Keratinocyte (primary cell): ENCODE measurements at regions not wholly inside any gene's neighbourhood (a gene's known extent, or its start where the extent isn't known, plus 50 kb on each side); places are given as distances from the start of the nearest gene placed in this dataset.

Experiments used
- DNase-seq: peaks from one replicate; pipeline ENCODE4 v3.0.0-alpha.2; 2011; ENCODE audit warnings: low read depth, missing footprints, low spot score
- FAIRE-seq: peaks from 2 replicates; lab custom pipeline; 2011; peaks lifted over from hg19 to GRCh38; lab: Jason Lieb, UNC
- H2AFZ ChIP-seq: 2 replicates; pipeline ENCODE4 v1.6.0; 2012; ENCODE audit warnings: low read length, control low read depth, inconsistent platforms; ENCODE audit not compliant: control insufficient read depth
- H3K27ac ChIP-seq: 2 replicates; pipeline ENCODE4 v1.5.1; 2011; ENCODE audit warnings: low read length; ENCODE audit not compliant: control insufficient read depth, insufficient read depth
- H3K27me3 ChIP-seq: 3 replicates; pipeline ENCODE4 v1.6.0; 2011; ENCODE audit warnings: low read length; ENCODE audit not compliant: control insufficient read depth, insufficient read depth; ENCODE audit errors: extremely low read depth
- H3K36me3 ChIP-seq, 2 experiments: 2 replicates in 1 of 2; 3 replicates in 1 of 2; pipeline ENCODE4 v1.5.1; 2011; ENCODE audit warnings: low read length in 2 of 2, mild to moderate bottlenecking in 1 of 2; ENCODE audit not compliant: control insufficient read depth in 2 of 2, insufficient read depth in 2 of 2; ENCODE audit errors: extremely low read depth in 1 of 2
- H3K4me1 ChIP-seq: 3 replicates; pipeline ENCODE4 v1.5.1; 2011; ENCODE audit warnings: low read length; ENCODE audit not compliant: control insufficient read depth, insufficient read depth; ENCODE audit errors: extremely low read depth
- H3K4me2 ChIP-seq: 3 replicates; pipeline ENCODE4 v1.6.0; 2011; ENCODE audit warnings: low read depth, low read length; ENCODE audit not compliant: control insufficient read depth, insufficient read depth; ENCODE audit errors: extremely low read depth
- H3K4me3 ChIP-seq, 3 experiments: fragments of 200-600 bp in 1 of 3; sonication (generic) in 1 of 3; 2 replicates in 2 of 3; 3 replicates in 1 of 3; pipeline ENCODE4 v1.5.1; 2011 to 2016; ENCODE audit warnings: low read length in 3 of 3, mild to moderate bottlenecking in 3 of 3, control low read depth in 2 of 3, inconsistent platforms in 1 of 3, low read depth in 1 of 3, mixed read lengths in 1 of 3, mixed run types in 1 of 3, moderate library complexity in 1 of 3; ENCODE audit not compliant: control insufficient read depth in 2 of 3, insufficient read depth in 2 of 3; ENCODE audit errors: extremely low read depth in 1 of 3
- H3K79me2 ChIP-seq: 2 replicates; pipeline ENCODE4 v1.6.0; 2012; ENCODE audit warnings: low read length; ENCODE audit not compliant: control insufficient read depth, insufficient read depth
- H3K9ac ChIP-seq: 3 replicates; pipeline ENCODE4 v1.6.0; 2011; ENCODE audit warnings: low read length; ENCODE audit not compliant: control insufficient read depth, insufficient read depth; ENCODE audit errors: extremely low read depth
- H3K9me1 ChIP-seq: 3 replicates; pipeline ENCODE4 v1.6.0; 2011; ENCODE audit warnings: low read length; ENCODE audit not compliant: control insufficient read depth, insufficient read depth; ENCODE audit errors: extremely low read depth
- H3K9me3 ChIP-seq: 2 replicates; pipeline ENCODE4 v1.5.1; 2012; ENCODE audit warnings: low read depth, low read length; ENCODE audit not compliant: control insufficient read depth
- H4K20me1 ChIP-seq: 3 replicates; pipeline ENCODE4 v1.6.0; 2011; ENCODE audit warnings: low read length; ENCODE audit not compliant: control insufficient read depth, insufficient read depth; ENCODE audit errors: extremely low read depth
- CTCF ChIP-seq, 3 experiments: IDR thresholded peaks in 1 of 3; conservative IDR thresholded peaks in 1 of 3; optimal IDR thresholded peaks in 1 of 3; 2 replicates in 2 of 3; 3 replicates in 1 of 3; pipeline versions ENCODE3 to v1.5.1; 2011; ENCODE audit warnings: low read length in 3 of 3, mild to moderate bottlenecking in 3 of 3, moderate library complexity in 2 of 3, control low read depth in 1 of 3, inconsistent platforms in 1 of 3; ENCODE audit not compliant: insufficient read depth in 2 of 3; ENCODE audit errors: extremely low read depth in 1 of 3
- EZH2 ChIP-seq: IDR thresholded peaks from one replicate; pipeline ENCODE4 v1.6.1; 2012; ENCODE audit warnings: inconsistent platforms, mild to moderate bottlenecking, low read length, moderate library complexity
- dilution Hi-C: fragments of 300-500 bp; cut with MboI; formaldehyde crosslinking; loops from one replicate; pipeline ENCODE4 v1.7.0; 2020; ENCODE audit warnings: low sequenced_read_pairs; ENCODE audit not compliant: extremely low pct_ligation_motif_present

GRCh38 chr6:26159357-26160273, 72.4 kb downstream of the HFE start:
- Histone ChIP-seq H3K4me3 (peak overlapping the region; percentile 68 to 85 (median 79)), H3K9me1 (no peaks in the 10 kb centered on the region), H3K36me3 (no peaks in the 10 kb centered on the region), H3K9me3 (no peaks in the 10 kb centered on the region), H3K27ac (peak overlapping the region; percentile 96), H2AFZ (no peak overlapping the region), H3K4me2 (peak overlapping the region; percentile 87), H3K9ac (peak overlapping the region; percentile 78), H3K27me3 (no peaks in the 10 kb centered on the region), H3K4me1 (peaks cover 16% of the 10 kb centered on the region), H4K20me1 (no peaks in the 10 kb centered on the region), H3K79me2 (peaks cover 8% of the 10 kb centered on the region)
- dilution Hi-C loops: no loop called here
- DNase-seq: no peak
- no peak for FAIRE-seq
- TF ChIP-seq EZH2 (no peak), CTCF (optimal IDR thresholded peaks at IDR 0.05 in 1 of 3, IDR thresholded peaks at IDR 0.05 in 1 of 3, conservative IDR thresholded peaks at IDR 0.05 in 1 of 3; ENCODE audit: extremely low read depth in 1 of 3, insufficient read depth in 2 of 3, low read length in 3 of 3) (no peak)

- Histone ChIP-seq H3K36me3 (no peaks in the 10 kb centered on the region), H3K27ac (no peak overlapping the region), H3K9ac (no peak overlapping the region), H3K9me3 (no peaks in the 10 kb centered on the region), H3K9me1 (no peaks in the 10 kb centered on the region), H3K4me1 (peaks cover 9% of the 10 kb centered on the region), H3K4me2 (no peak overlapping the region), H2AFZ (no peak overlapping the region), H3K79me2 (peaks cover 8% of the 10 kb centered on the region), H3K4me3 (no peak overlapping the region), H4K20me1 (no peaks in the 10 kb centered on the region), H3K27me3 (no peaks in the 10 kb centered on the region)
- DNase-seq (no peak), FAIRE-seq (no peak)
- TF ChIP-seq EZH2 (no peak), CTCF (optimal IDR thresholded peaks at IDR 0.05 in 1 of 3, IDR thresholded peaks at IDR 0.05 in 1 of 3, conservative IDR thresholded peaks at IDR 0.05 in 1 of 3; ENCODE audit: extremely low read depth in 1 of 3, insufficient read depth in 2 of 3, low read length in 3 of 3) (no peak)
- dilution Hi-C loops: no loop called here
Observed at GRCh38 chr6:26161322-26161721, 74.1 kb downstream of the HFE start.
